Caco-2 (cell line): ENCODE measurements at regions not wholly inside any gene's neighbourhood (a gene's known extent, or its start where the extent isn't known, plus 50 kb on each side); places are given as distances from the start of the nearest gene placed in this dataset.
A peak's percentile ranks its signal among the peaks of the same experiment; 100 is the strongest.
"Not testable (repeated sequence)": the region's sequence is repeated elsewhere in the genome, so short reads cannot be mapped to it uniquely, and the experiment has no call there.

Experiments
- BruUV-seq: library from RNA; stranded (reverse); fragments of 400-500 nt; replicated peaks from 2 replicates; lab custom pipeline; 2021; lab: Mats Ljungman, UMichigan
- CTCF ChIA-PET: fragments of 300-600 bp; sonication (Branson Sonifier 250); formaldehyde crosslinking; loops from one replicate; lab custom pipeline; 2022; ENCODE audit warnings: antibody characterized with exemption; lab: Charles Lee
- POLR2A ChIA-PET: fragments of 300-600 bp; sonication (Branson Sonifier 250); formaldehyde crosslinking; loops from one replicate; lab custom pipeline; 2022; ENCODE audit warnings: antibody characterized with exemption; lab: Charles Lee
- DNase-seq, 2 experiments: peaks; one replicate each; pipeline versions ENCODE4 v3.0.0 to v3.0.0-alpha.2; 2020 to 2022
- H3K27me3 ChIP-seq: replicated peaks from 2 replicates; pipeline ENCODE4 v1.6.0; 2011; ENCODE audit warnings: low read length; ENCODE audit not compliant: control insufficient read depth, insufficient read depth
- H3K36me3 ChIP-seq: 2 replicates; pipeline ENCODE4 v1.5.1; 2011; ENCODE audit warnings: low read length; ENCODE audit not compliant: control insufficient read depth, insufficient read depth
- H3K4me1 ChIP-seq: fragments of 250-450 bp; sonication (Bioruptor Pico); 2 replicates; pipeline ENCODE4 v1.5.1; 2020; ENCODE audit warnings: mild to moderate bottlenecking
- H3K4me3 ChIP-seq: 2 replicates; pipeline ENCODE4 v1.5.1; 2011; ENCODE audit warnings: low read depth, mild to moderate bottlenecking, control low read depth, low read length
- H3K9me3 ChIP-seq: fragments of 250-450 bp; sonication (Bioruptor Pico); 2 replicates; pipeline ENCODE4 v1.5.1; 2020; ENCODE audit warnings: mild to moderate bottlenecking, moderate library complexity
- H3K27ac Mint-ChIP-seq: one replicate; pipeline ENCODE4 v1.8.0; 2022; ENCODE audit warnings: mixed read lengths; ENCODE audit not compliant: unreplicated experiment
- H3K27me3 Mint-ChIP-seq: one replicate; pipeline ENCODE4 v1.8.0; 2022; ENCODE audit warnings: mixed read lengths; ENCODE audit not compliant: insufficient read depth, unreplicated experiment
- H3K36me3 Mint-ChIP-seq: one replicate; pipeline ENCODE4 v1.8.0; 2022; ENCODE audit warnings: mild to moderate bottlenecking, mixed read lengths; ENCODE audit not compliant: insufficient read depth, unreplicated experiment
- H3K4me1 Mint-ChIP-seq: one replicate; pipeline ENCODE4 v1.8.0; 2022; ENCODE audit warnings: low read depth, mixed read lengths; ENCODE audit not compliant: unreplicated experiment
- H3K4me3 Mint-ChIP-seq: one replicate; pipeline ENCODE4 v1.8.0; 2022; ENCODE audit warnings: mild to moderate bottlenecking, moderate library complexity, mixed read lengths; ENCODE audit not compliant: unreplicated experiment
- H3K9me3 Mint-ChIP-seq: one replicate; pipeline ENCODE4 v1.8.0; 2022; ENCODE audit warnings: mixed read lengths; ENCODE audit not compliant: unreplicated experiment
- CTCF ChIP-seq, 2 experiments: fragments of 200-600 bp in 1 of 2; IDR thresholded peaks; 1 replicate in 1 of 2; 2 replicates in 1 of 2; pipeline versions ENCODE4 v1.5.1 to v1.8.0; 2011 to 2022; ENCODE audit warnings: antibody characterized with exemption in 1 of 2, control low read depth in 1 of 2, inconsistent platforms in 1 of 2, low read depth in 1 of 2, low read length in 1 of 2, mild to moderate bottlenecking in 1 of 2, moderate library complexity in 1 of 2; ENCODE audit not compliant: insufficient read depth in 1 of 2, severe bottlenecking in 1 of 2, unreplicated experiment in 1 of 2
- intact Hi-C: fragments of 100-400 bp; cut with micrococcal nuclease; formaldehyde crosslinking; loops from one replicate; pipeline ENCODE4 v1.10.0; 2022; ENCODE audit not compliant: unreplicated experiment

GRCh38 chr1:65630855-65631254 is 161.8 kb upstream of the PDE4B start:
- H3K27me3 Mint-ChIP-seq, result no peaks in the 10 kb centered on the region
- CTCF ChIA-PET, result no interaction called here
- no TSS peak for BruUV-seq
- no peaks in the 10 kb centered on the region for H3K9me3 Mint-ChIP-seq
- Histone ChIP-seq H3K9me3 (no peaks in the 10 kb centered on the region), H3K27me3 (no peaks in the 10 kb centered on the region), H3K4me1 (no peaks in the 10 kb centered on the region; the same call in 1 of the 2 replicates), H3K4me3 (no peak overlapping the region), H3K36me3 (no peaks in the 10 kb centered on the region)
- peak overlapping the region; percentile 3 for H3K27ac Mint-ChIP-seq
- intact Hi-C loops, result no loop called here
- peaks cover 24% of the 10 kb centered on the region for H3K4me1 Mint-ChIP-seq
- DNase-seq, result no peak
- H3K4me3 Mint-ChIP-seq, result no peak overlapping the region
- H3K36me3 Mint-ChIP-seq, result no peaks in the 10 kb centered on the region
- POLR2A ChIA-PET, result no interaction called here
- no peak for TF ChIP-seq CTCF (IDR thresholded peaks at IDR 0.05; ENCODE audit: insufficient read depth in 1 of 2, low read depth in 1 of 2, low read length in 1 of 2, severe bottlenecking in 1 of 2, unreplicated experiment in 1 of 2)

GRCh38 chr1:65632235-65632634 is 160.5 kb upstream of the PDE4B start:
- CTCF ChIA-PET, result no interaction called here
- DNase-seq, result no peak
- no peak overlapping the region for H3K4me3 Mint-ChIP-seq
- H3K4me3 ChIP-seq, result no peak overlapping the region
- no peaks in the 10 kb centered on the region for H3K27me3 ChIP-seq
- no peak overlapping the region for H3K27ac Mint-ChIP-seq
- TF ChIP-seq CTCF (IDR thresholded peaks at IDR 0.05; ENCODE audit: insufficient read depth in 1 of 2, low read depth in 1 of 2, low read length in 1 of 2, severe bottlenecking in 1 of 2, unreplicated experiment in 1 of 2), result no peak
- H3K9me3 Mint-ChIP-seq, result no peaks in the 10 kb centered on the region
- no peaks in the 10 kb centered on the region for H3K9me3 ChIP-seq
- H3K36me3 ChIP-seq, result no peaks in the 10 kb centered on the region
- no peaks in the 10 kb centered on the region; the same call in 1 of the 2 replicates for H3K4me1 ChIP-seq
- no peaks in the 10 kb centered on the region for H3K36me3 Mint-ChIP-seq
- no TSS peak for BruUV-seq
- peaks cover 24% of the 10 kb centered on the region for H3K4me1 Mint-ChIP-seq
- H3K27me3 Mint-ChIP-seq, result no peaks in the 10 kb centered on the region
- intact Hi-C loops, result no loop called here
- POLR2A ChIA-PET, result no interaction called here

DNA sequence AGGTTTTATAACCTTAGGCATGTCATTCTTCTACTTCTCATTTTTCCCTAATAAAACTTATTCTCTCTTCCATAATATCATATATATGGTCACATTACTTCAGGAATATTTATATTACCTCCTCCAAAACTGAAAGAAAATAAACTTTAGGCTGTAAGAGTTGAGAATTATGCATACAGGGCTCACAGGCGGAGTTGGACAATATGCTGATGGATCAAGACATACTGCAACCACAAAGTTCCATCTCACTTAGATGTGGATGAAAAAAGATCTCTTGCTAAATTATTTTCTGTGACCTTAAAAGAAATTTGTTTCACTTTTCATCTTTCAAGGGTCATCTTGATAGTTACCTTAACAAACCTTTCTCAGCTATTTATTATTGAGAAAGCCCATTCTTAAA is 152.6 kb upstream of the PDE4B start:
- no TSS peak for BruUV-seq
- H3K4me1 ChIP-seq, result no peaks in the 10 kb centered on the region
- ChIA-PET POLR2A (no interaction called here), CTCF (no interaction called here)
- H3K4me1 Mint-ChIP-seq, result no peaks in the 10 kb centered on the region
- H3K4me3 ChIP-seq, result no peak overlapping the region
- no peaks in the 10 kb centered on the region for H3K36me3 ChIP-seq
- H3K27ac Mint-ChIP-seq, result no peak overlapping the region
- no peaks in the 10 kb centered on the region for H3K36me3 Mint-ChIP-seq
- H3K27me3 Mint-ChIP-seq, result no peaks in the 10 kb centered on the region
- H3K9me3 ChIP-seq, result no peaks in the 10 kb centered on the region
- H3K27me3 ChIP-seq, result no peaks in the 10 kb centered on the region
- no peak for DNase-seq
- H3K4me3 Mint-ChIP-seq, result no peak overlapping the region
- H3K9me3 Mint-ChIP-seq, result no peaks in the 10 kb centered on the region
- TF ChIP-seq CTCF (IDR thresholded peaks at IDR 0.05; ENCODE audit: insufficient read depth in 1 of 2, low read depth in 1 of 2, low read length in 1 of 2, severe bottlenecking in 1 of 2, unreplicated experiment in 1 of 2), result no peak
- intact Hi-C loops, result no loop called here

GRCh38 chr1:65649185-65649584 is 143.5 kb upstream of the PDE4B start:
- H3K9me3 ChIP-seq, DNase-seq, H3K4me1 ChIP-seq, CTCF ChIA-PET, H3K27me3 Mint-ChIP-seq, POLR2A ChIA-PET, BruUV-seq, H3K4me3 Mint-ChIP-seq, H3K36me3 ChIP-seq, H3K4me1 Mint-ChIP-seq, H3K4me3 ChIP-seq, intact Hi-C loops, H3K36me3 Mint-ChIP-seq, H3K27ac Mint-ChIP-seq, H3K27me3 ChIP-seq: not testable (repeated sequence)
- H3K9me3 Mint-ChIP-seq, result peaks cover 13% of the 10 kb centered on the region
